ENCODE measurements at regions not wholly inside any gene's neighbourhood (a gene's known extent, or its start where the extent isn't known, plus 50 kb on each side); places are given as distances from the start of the nearest gene placed in this dataset.

DNA sequence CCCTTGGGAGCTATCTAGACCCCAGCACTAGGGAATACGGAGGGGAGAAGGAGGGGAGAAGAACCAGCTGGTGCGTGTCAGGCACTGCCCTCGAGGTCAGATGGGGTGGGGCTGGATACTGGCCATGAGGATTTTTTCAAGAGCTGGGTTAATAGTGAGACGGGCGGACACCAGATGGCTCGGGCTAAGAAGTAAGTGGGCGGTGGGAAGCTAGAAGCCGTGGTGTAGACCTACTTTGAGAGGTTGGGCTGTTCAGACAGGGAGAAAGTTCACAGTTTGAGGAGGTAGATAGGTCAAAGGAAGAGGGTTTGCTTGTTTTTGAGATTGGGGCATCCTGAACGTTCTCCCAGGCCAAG, 303.8 kb downstream of the SEC14L1 start:
- H3K9me3 ChIP-seq = no peaks in the 10 kb centered on the region
- no peak for TF ChIP-seq CTCF (IDR thresholded peaks at IDR 0.05)
- TF ChIP-seq POLR2A (IDR thresholded peaks at IDR 0.05) = no peak
- TF ChIP-seq POLR2AphosphoS5 (IDR thresholded peaks at IDR 0.05; ENCODE audit: insufficient read depth in 1 of 2, low read depth in 1 of 2) = no peak
- DNase-seq (ENCODE audit: extremely low spot score in 2 of 2) = no peak
- peaks cover 97% of the 10 kb centered on the region for H3K4me1 ChIP-seq
- H3K4me3 ChIP-seq = no peak overlapping the region
- no peaks in the 10 kb centered on the region for H3K27me3 ChIP-seq
- intact Hi-C loops (cut with DNase I) = no loop called here
- H3K36me3 ChIP-seq = no peaks in the 10 kb centered on the region
- H3K27ac ChIP-seq = peak overlapping the region; percentile 85

- Histone ChIP-seq H3K4me1 (peaks cover 97% of the 10 kb centered on the region), H3K4me3 (peak overlapping the region in 1 of 2 donors; percentile 5), H3K27me3 (no peaks in the 10 kb centered on the region), H3K9me3 (no peaks in the 10 kb centered on the region), H3K36me3 (no peaks in the 10 kb centered on the region), H3K27ac (peak overlapping the region; percentile 85)
- no peak for DNase-seq (ENCODE audit: extremely low spot score in 2 of 2)
- intact Hi-C loops (cut with DNase I) = no loop called here
- TF ChIP-seq POLR2AphosphoS5 (IDR thresholded peaks at IDR 0.05; ENCODE audit: insufficient read depth in 1 of 2, low read depth in 1 of 2) (peak in 1 of 2 donors; percentile 80), POLR2A (IDR thresholded peaks at IDR 0.05) (no peak), CTCF (IDR thresholded peaks at IDR 0.05) (peak in 1 of 3 experiments; percentile 12)
Measured at GRCh38 chr17:77444984-77445759, 304.4 kb downstream of the SEC14L1 start.

DNA sequence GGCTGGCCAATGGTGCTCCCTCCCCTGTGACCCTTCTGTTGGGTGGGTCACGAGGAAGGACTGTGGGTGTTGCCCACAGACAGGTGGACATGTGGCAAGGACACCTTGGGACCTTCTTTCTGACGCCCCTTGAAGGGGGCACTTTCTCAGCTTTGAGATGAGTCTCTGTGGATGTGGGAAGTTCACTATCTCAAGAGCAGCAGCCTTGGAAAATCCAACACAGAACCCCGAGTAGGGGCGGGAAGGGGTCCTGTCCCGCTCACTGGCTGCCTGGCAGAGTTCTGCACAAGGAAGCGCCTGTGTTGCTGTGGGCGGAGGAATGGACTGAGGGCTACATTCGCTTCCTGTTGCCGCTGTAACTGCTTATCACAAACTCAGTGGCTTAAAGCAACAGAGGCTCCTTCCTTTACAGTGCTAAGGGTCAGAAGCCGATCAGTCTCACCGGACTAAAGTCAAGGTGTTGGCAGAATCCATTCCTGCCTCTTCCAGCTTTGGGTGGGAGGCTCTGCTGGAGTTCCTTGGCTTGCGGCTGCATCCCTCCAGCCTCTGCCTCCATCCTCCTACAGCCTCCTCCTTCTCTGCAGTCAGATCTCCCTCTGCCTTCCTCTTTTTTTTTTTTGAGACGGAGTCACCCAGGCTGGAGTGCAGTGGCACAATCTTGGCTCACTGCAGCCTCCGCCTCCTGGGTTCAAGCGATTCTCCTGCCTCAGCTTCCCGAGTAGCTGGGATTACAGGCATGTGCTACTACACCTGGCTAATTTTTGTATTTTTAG, 305.2 kb downstream of the SEC14L1 start:
- Histone ChIP-seq H3K9me3 (no peaks in the 10 kb centered on the region), H3K4me1 (peaks cover 97% of the 10 kb centered on the region), H3K36me3 (no peaks in the 10 kb centered on the region), H3K27ac (peak overlapping the region; percentile 85), H3K27me3 (no peaks in the 10 kb centered on the region), H3K4me3 (no peak overlapping the region)
- intact Hi-C loops (cut with DNase I) = no loop called here
- TF ChIP-seq POLR2AphosphoS5 (IDR thresholded peaks at IDR 0.05; ENCODE audit: insufficient read depth in 1 of 2, low read depth in 1 of 2) = no peak
- DNase-seq (ENCODE audit: extremely low spot score in 2 of 2) = no peak

DNA sequence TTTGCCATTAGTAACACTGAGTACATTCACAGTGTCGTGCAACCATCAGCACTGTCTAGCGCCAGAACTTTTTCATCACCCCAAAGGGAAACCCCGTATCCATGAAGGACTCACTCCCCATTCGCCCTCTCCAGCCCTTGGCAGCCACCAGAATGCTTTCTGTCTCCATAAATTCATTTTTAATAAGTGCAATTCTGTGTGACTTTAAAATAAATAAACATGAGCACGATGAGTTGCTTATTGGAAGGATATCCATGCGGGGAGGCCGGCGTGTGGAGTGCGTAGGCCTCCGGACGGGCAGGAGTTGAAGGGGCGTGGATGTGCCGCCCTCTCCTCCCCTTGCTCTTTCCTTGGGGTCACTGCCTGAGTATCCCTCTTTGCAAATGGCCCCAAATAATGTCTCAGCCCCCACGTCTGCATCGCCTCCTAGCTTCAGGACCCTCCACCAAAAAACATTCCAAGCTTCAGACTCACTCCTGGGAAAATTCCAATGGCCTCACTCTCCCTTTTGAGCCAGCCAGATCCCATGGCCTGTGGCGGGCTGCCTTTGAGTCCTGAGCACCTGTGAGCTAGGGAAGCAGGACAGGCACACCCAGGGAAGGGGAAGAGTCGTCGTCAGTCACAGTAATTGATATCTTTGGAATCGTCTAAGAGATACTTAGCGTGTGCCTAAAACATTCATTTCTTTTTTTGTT, 306.3 kb downstream of the SEC14L1 start:
- no peak for DNase-seq (ENCODE audit: extremely low spot score in 2 of 2)
- peak overlapping the region; percentile 26 for H3K27ac ChIP-seq
- H3K4me3 ChIP-seq = no peak overlapping the region
- peaks cover 95% of the 10 kb centered on the region for H3K4me1 ChIP-seq
- intact Hi-C loops (cut with DNase I) = no loop called here
- TF ChIP-seq POLR2AphosphoS5 (IDR thresholded peaks at IDR 0.05; ENCODE audit: insufficient read depth in 1 of 2, low read depth in 1 of 2) (peak in 1 of 2 donors; percentile 33), POLR2A (IDR thresholded peaks at IDR 0.05) (no peak), CTCF (IDR thresholded peaks at IDR 0.05) (no peak)
- no peaks in the 10 kb centered on the region for H3K27me3 ChIP-seq
- no peaks in the 10 kb centered on the region for H3K9me3 ChIP-seq
- no peaks in the 10 kb centered on the region for H3K36me3 ChIP-seq

DNA sequence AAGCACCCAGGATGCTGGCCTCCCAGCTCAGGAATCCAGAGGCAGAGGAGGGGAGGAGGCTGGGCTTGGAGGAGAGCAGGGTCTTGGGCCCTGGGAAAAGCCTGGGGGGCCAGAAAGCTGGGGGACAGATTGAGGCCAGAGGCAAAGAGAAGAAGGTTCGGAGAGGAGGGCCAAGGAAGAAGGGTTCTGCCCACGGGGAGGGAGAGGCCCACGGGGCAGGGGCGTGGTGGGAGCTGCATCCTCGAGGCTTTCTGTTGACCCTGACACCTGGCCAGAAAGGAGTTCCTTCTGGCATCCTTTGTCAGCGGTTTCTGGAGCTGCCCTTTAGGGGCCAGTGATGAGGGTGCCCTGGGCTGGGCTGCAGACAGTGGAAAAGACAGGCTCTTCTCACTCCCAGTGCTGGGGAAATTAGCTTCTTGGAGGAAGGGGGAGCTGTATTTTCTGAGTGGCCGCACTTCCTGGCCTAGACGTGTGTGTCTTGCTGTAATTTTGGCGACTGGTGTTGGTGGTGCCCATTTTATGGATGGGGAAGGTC, 308.7 kb downstream of the SEC14L1 start:
- peak overlapping the region in 1 of 2 donors; percentile 63 for H3K4me3 ChIP-seq
- intact Hi-C loops (cut with DNase I) = no loop called here

More for the DNA sequence above, 308.7 kb downstream of the SEC14L1 start:
- H3K36me3 ChIP-seq = no peaks in the 10 kb centered on the region
- no peak for TF ChIP-seq CTCF (IDR thresholded peaks at IDR 0.05)
- no peak for TF ChIP-seq POLR2AphosphoS5 (IDR thresholded peaks at IDR 0.05; ENCODE audit: insufficient read depth in 1 of 2, low read depth in 1 of 2)
- no peak for TF ChIP-seq POLR2A (IDR thresholded peaks at IDR 0.05)
- peaks cover 95% of the 10 kb centered on the region for H3K4me1 ChIP-seq
- no peaks in the 10 kb centered on the region for H3K27me3 ChIP-seq
- H3K27ac ChIP-seq = peak overlapping the region; percentile 89
- H3K9me3 ChIP-seq = no peaks in the 10 kb centered on the region
- no peak for DNase-seq (ENCODE audit: extremely low spot score in 2 of 2)

Data from vagina (tissue), 2 donors.